A673 (cell line): ENCODE measurements at regions not wholly inside any gene's neighbourhood (a gene's known extent, or its start where the extent isn't known, plus 50 kb on each side); places are given as distances from the start of the nearest gene placed in this dataset.
A peak's percentile ranks its signal among the peaks of the same experiment; 100 is the strongest.

Experiments
- BruUV-seq: library from RNA; stranded (reverse); fragments of 400-500 nt; replicated peaks from 2 replicates; lab custom pipeline; 2021; lab: Mats Ljungman, UMichigan
- CTCF ChIA-PET: fragments of 300-600 bp; sonication (Branson Sonifier 250); formaldehyde crosslinking; loops from one replicate; lab custom pipeline; 2022; ENCODE audit warnings: antibody characterized with exemption; lab: Charles Lee
- POLR2A ChIA-PET: fragments of 300-600 bp; sonication (Branson Sonifier 250); formaldehyde crosslinking; loops from one replicate; lab custom pipeline; 2022; ENCODE audit warnings: antibody characterized with exemption; ENCODE audit not compliant: low non-redundant PET; lab: Charles Lee
- DNase-seq: peaks from one replicate; pipeline ENCODE4 v3.0.0-alpha.2; 2015; ENCODE audit warnings: low spot score
- H3K27ac ChIP-seq: fragments of 200-600 bp; sonication (generic); 2 replicates; pipeline ENCODE4 v1.5.1; 2016; ENCODE audit warnings: mixed run types, low read depth, mild to moderate bottlenecking, mixed read lengths, antibody characterized with exemption, low read length; ENCODE audit not compliant: poor library complexity, severe bottlenecking
- H3K27me3 ChIP-seq: fragments of 200-600 bp; sonication (generic); replicated peaks from 2 replicates; pipeline ENCODE4 v1.6.1; 2017; ENCODE audit warnings: mixed run types, low read depth, mild to moderate bottlenecking, mixed read lengths, antibody characterized with exemption, low read length; ENCODE audit not compliant: insufficient read depth, poor library complexity
- H3K36me3 ChIP-seq: fragments of 200-600 bp; sonication (generic); 2 replicates; pipeline ENCODE4 v1.6.1; 2016; ENCODE audit warnings: mixed run types, mild to moderate bottlenecking, mixed read lengths, antibody characterized with exemption, low read length; ENCODE audit not compliant: insufficient read depth, poor library complexity, severe bottlenecking
- H3K4me1 ChIP-seq: fragments of 200-600 bp; sonication (generic); 2 replicates; pipeline ENCODE4 v1.6.1; 2017; ENCODE audit warnings: mixed run types, mild to moderate bottlenecking, mixed read lengths, antibody characterized with exemption, low read length; ENCODE audit not compliant: insufficient read depth, poor library complexity, severe bottlenecking
- H3K4me3 ChIP-seq: fragments of 200-600 bp; sonication (generic); 2 replicates; pipeline ENCODE4 v1.5.1; 2016; ENCODE audit warnings: low read depth, mixed run types, mild to moderate bottlenecking, mixed read lengths, low read length; ENCODE audit not compliant: poor library complexity, severe bottlenecking
- H3K9me3 ChIP-seq: fragments of 200-600 bp; sonication (generic); 2 replicates; pipeline ENCODE4 v1.6.1; 2016; ENCODE audit warnings: mixed run types, low read depth, mild to moderate bottlenecking, mixed read lengths, antibody characterized with exemption, low read length; ENCODE audit not compliant: poor library complexity, severe bottlenecking
- CTCF ChIP-seq: fragments of 300-800, 200-600 bp; sonication (generic); conservative IDR thresholded peaks from 2 replicates; pipeline ENCODE4 v1.5.1; 2017; ENCODE audit warnings: low read depth, mild to moderate bottlenecking, antibody characterized with exemption, low read length, moderate library complexity, mixed read lengths
- EZH2 ChIP-seq: fragments of 200-600 bp; sonication (generic); IDR thresholded peaks from 2 replicates; pipeline ENCODE4 v1.6.1; 2017; ENCODE audit warnings: borderline replicate concordance, low read depth, mild to moderate bottlenecking, mixed read lengths, antibody characterized with exemption, low read length; ENCODE audit not compliant: poor library complexity, severe bottlenecking
- intact Hi-C: fragments of 100-400 bp; cut with micrococcal nuclease; formaldehyde crosslinking; loops from one replicate; pipeline ENCODE4 v1.10.0; 2022; ENCODE audit not compliant: unreplicated experiment

- DNase-seq, result no peak
- ChIA-PET POLR2A (no interaction called here), CTCF (no interaction called here)
- Histone ChIP-seq H3K4me1 (no peaks in the 10 kb centered on the region), H3K27ac (no peak overlapping the region), H3K9me3 (no peaks in the 10 kb centered on the region), H3K4me3 (no peak overlapping the region), H3K27me3 (peaks cover 31% of the 10 kb centered on the region), H3K36me3 (no peaks in the 10 kb centered on the region)
- intact Hi-C loops, result no loop called here
- BruUV-seq, result no TSS peak
- TF ChIP-seq EZH2 (no peak), CTCF (0 out of 2 replicates have a peak, but pooled peaks have one; percentile 14)
Observed at GRCh38 chr18:55031164-55031563, 71.9 kb upstream of the CCDC68 start.

GRCh38 chr18:55024564-55024963 lies 65.3 kb upstream of the CCDC68 start:
- no peak for DNase-seq
- no peaks in the 10 kb centered on the region for H3K36me3 ChIP-seq
- intact Hi-C loops, result no loop called here
- no peak overlapping the region for H3K4me3 ChIP-seq
- ChIA-PET POLR2A (no interaction called here), CTCF (no interaction called here)
- H3K4me1 ChIP-seq, result no peaks in the 10 kb centered on the region
- no peaks in the 10 kb centered on the region for H3K9me3 ChIP-seq
- no TSS peak for BruUV-seq
- H3K27ac ChIP-seq, result no peak overlapping the region
- TF ChIP-seq CTCF (no peak), EZH2 (no peak)
- H3K27me3 ChIP-seq, result no peaks in the 10 kb centered on the region

- POLR2A ChIA-PET, result interaction anchor here (0.6 to 0.7 kb wide), 2 partner anchors 96 to 146 kb away, joined by 3 read pairs; no protein-coding TSS in a partner anchor
- Histone ChIP-seq H3K27me3 (no peaks in the 10 kb centered on the region), H3K9me3 (no peaks in the 10 kb centered on the region), H3K36me3 (no peaks in the 10 kb centered on the region), H3K27ac (no peak overlapping the region), H3K4me1 (no peaks in the 10 kb centered on the region), H3K4me3 (no peak overlapping the region)
- intact Hi-C loops, result no loop called here
- no TSS peak for BruUV-seq
- peak; percentile 64 for DNase-seq
- TF ChIP-seq CTCF (no peak), EZH2 (no peak)
- CTCF ChIA-PET, result no interaction called here
Observed at GRCh38 chr18:55018602-55019001, 59.3 kb upstream of the CCDC68 start.
